ENCODE measurements at regions not wholly inside any gene's neighbourhood (a gene's known extent, or its start where the extent isn't known, plus 50 kb on each side); places are given as distances from the start of the nearest gene placed in this dataset.

DNA sequence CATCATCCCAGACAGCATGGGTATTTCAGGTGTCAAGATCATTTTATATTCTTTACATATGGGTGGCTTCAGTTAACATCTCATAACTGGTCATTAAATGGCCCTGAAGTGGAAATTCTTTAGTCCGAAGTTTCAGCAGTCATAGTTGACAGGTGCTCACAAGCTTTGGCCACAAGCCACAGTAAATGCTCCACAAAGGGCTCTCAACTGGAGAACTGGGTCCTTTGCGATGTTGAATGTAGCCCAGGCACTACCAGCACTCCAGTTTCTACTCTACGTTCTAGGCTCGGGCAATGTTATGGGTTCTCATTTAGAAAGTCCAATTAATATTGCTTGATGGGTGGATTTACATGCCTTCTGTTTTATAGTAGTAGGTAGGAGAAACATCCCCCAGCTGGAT lies 206.3 kb downstream of the CWF19L2 start:
- no peak for TF ChIP-seq CTCF (IDR thresholded peaks at IDR 0.05)
- no peak for TF ChIP-seq POLR2A (IDR thresholded peaks at IDR 0.05)
